ENCODE measurements at regions not wholly inside any gene's neighbourhood (a gene's known extent, or its start where the extent isn't known, plus 50 kb on each side); places are given as distances from the start of the nearest gene placed in this dataset.

DNA sequence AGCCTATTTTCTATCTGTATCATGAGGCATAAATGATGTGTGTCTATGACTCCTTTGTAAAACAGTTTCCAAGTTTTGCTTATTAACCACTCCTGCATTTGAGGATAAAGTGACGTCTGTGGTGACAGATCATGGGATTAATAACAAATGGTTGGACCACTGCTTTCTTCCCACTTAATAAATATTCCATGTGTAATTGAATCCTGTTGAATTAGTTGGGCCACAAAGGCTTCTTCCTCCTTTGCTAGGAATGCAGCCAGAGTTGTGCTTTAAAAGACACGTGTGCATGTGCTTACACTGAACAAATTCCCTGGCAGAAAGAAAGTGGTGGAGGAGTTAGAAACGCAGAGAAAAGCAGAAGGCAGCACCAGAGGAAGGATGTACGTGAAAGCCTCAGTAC lies 150.2 kb downstream of the ACTBL2 start:
- peak; percentile 69 for DNase-seq

DNA sequence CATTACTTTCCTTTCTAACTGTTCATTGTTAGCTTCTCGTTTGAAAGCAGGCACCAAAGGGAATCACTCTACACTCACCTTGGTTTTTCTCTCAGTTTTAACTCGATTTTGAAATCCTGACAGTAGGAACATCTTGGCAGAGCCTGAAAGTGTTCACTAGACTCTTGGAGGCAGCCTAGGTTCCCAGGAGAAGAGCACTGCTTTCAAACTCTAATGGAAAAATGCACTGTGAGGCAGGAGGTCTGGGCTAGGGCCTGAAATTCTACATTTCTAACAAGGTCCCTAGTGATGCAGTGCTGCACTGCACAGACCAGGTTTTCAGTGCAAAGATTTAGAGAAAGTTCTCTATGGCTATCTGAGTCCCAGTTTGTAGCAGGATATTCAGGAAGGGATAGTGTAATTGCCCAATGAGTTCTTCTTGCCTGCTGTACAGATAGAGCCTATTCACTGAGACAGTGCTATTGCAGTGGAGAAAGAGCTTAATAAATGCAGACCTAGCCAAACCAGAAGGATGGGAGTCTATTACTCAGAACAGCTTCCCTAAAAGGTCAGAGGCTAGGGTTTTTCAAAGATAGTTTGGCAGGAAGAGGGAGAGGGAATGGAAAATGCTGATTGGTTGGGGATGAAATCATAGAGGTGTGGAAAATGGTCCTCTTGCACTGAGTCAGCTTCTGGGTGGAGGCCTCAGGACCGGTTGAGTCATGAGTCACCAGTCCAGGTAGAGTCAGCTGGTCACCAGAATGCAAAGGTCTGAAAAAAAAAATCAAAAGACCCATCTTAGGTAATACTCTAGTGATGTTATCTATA lies 153.9 kb downstream of the GPBP1 start:
- DNase-seq: peak; percentile 27

DNA sequence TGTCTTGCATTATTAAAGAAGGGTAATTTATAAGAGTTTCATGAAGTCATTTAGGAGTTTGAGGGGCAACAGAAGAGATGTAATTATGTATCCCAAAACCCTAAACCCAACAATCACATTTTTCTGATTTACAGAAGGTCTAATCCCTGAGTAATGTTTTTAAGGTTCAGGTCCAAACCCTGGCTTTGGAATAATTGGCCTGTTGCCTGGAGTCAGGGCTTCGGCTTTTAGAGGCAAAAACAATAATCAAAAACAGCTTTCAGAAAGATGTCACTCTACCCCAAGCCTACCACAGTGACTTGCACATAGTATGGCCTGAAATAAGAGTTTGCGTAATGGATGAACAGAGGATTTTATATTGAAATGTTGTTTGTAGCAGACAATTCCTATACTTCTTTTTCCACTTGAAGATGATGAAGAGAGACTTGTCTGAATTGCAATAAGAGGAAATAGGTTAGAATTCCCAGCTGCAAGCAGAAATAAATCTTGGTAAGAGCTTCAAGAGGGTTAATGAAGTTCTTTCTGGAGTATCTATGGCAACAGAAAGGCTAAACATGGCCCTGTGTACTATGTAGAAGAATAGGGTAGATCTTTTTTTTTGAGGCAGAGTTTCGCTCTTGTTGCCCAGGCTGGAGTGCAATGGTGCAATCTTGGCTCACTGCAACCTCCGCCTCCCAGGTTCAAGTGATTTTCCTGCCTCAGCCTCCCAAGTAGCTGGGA lies 152.0 kb downstream of the GPBP1 start:
- DNase-seq: no peak

DNA sequence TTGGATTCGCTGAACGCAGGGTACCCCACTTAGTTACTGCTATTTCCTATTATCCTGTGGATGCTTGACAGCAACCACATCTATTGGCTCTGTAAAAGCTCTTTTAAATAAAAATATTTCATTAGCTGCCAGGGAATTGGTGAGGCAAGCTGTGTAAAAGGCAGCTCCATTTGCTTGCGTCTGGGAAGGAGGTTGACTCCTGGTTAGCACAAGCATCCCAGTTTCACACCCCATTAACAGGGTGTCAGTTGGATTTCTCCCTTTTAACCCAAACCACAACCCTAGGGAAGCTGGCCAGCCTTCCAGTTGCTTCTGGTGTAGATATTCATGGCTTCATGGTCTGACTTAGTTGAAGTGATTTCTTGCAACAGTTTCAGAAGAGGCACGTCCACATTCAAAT lies 151.0 kb downstream of the GPBP1 start:
- peak; percentile 63 for DNase-seq

DNA sequence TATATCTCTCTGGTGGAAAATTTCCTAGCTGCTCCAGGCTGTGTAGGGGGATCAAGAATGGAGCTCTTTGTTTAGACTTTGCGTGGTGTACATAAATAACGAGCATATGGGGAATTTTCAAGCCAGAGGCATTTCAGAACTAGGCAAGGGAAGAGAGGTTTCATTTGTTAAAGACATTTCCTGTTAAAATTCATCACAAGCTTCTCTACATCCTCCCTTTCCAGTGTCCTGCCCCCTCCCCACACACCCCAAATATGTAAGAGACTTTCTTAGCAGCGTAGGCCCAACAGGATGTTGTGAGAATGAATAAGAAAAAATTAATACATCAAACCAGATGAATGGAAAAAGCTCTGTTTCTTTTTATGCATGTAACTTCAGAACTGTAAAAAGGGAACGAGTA lies 150.3 kb downstream of the GPBP1 start:
- peak; percentile 51 for DNase-seq

DNA sequence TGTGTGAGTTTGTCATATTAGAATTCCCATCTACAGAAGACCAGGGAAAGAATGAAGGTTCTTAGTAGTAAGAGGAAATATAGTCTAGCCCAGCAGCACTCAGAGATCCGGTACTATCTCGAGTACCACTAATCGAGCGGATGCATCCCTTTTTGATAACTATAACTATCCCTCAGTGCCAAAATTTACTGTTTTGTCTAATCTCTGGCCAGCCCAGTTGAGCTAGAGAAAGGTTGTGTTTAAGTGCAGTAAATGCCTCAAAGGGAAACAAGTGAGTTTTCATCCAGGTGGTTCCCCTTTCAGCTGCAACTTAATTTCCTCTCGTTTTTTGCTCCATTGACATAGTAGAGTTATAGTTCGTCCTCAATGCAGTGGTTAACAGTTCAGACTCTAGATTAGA lies 146.7 kb downstream of the GPBP1 start:
- no peak for DNase-seq

DNA sequence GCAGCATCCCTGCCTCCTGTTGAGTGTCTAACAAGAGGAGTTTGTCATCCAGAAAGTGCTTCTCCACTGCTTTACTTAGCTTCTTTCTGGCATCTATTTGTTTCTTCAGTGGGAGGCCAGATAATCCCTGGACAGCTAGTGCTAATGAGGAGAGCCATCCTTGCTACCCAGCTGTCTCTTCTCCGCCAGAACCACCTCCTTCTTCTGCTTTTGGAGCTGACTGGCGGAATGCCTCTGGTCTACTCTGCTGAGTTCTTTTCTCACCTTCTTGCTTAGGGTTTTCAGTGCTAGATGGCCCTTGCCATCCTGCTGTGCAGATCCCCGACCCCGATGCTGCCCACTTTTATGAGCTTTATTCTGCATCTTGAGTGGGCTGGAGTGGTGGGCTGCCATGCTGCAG lies 145.8 kb downstream of the GPBP1 start:
- no peak for DNase-seq

DNA sequence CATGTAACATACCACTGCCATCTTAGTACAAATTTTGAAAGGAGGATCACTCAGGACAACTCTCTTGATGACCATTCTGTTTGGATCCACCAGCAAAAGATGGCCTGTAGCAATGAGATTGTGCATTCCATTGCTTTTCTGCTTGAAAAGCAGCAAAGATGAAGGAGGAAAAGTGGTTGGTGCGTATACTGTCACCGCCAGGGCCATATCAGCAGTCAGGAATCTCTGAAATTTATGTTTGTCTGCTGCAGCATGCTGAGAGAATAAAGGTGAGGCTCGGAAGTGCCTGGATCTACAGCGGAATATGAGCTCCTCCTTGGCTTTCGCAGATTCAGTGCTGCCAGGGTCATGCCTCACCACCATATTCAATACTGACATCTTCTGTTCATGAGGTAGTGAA lies 144.4 kb downstream of the GPBP1 start:
- DNase-seq: no peak

DNA sequence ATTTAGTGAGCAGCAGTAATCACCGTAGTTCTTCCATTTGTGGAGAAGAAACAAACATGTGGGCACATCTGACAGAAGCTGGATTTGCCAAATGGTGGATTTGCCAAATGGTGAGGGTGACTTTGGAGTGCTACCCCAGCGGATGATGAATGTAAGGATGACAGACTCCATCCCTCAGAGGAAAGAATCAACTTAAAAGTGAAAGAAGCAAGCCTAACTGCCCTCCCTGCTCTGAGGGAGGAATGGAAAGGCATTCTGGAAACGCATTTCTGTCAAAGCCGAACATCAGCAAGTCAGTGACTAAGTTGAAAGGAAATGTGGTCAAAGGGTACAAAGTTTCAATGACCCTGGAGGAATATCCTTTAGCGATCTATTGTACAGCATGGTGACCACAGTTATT lies 143.5 kb downstream of the GPBP1 start:
- no peak for DNase-seq

DNA sequence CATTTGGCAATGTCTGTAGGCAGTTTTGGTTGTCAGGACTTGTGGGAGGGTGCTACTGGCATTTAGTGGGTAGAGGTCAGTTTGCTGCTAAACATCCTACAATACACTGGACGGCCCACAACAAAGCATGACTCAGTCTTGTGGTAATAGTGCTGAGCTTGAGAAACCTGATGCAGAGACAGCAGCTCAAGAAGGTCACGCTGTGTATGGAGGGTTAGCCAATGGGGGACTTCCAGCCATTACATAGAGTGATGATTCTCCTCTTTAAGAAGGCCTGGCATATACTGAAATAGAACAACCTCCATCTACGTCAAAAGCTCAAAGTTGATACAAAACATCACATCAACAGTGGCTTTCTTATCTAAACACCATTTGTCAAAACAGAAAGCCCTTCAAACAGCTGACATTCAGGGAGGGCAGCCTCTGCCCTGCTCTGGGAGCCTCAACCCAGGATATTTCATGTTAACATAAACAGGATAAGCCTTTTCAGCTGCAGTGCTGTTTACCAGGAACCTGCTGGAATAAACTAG lies 143.0 kb downstream of the GPBP1 start:
- no peak for DNase-seq

DNA sequence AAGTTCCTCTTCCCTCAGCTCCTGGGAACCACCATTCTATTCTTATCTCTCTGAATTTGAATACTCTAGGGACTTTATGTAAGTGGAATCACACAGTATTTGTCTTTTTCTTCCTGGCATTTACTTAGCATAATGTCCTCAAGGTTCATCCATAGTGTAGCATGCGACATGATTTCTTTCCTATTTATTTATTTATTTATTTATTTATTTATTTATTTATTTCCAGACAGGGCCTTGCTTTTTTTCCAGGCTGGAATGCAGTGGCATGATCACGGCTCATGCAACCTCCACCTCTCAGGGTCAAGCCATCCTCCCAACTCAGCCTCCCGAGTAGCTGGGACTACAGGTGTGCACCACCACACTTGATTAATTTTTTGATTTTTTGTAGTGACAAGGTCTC lies 142.1 kb downstream of the GPBP1 start:
- no peak for DNase-seq

All from right hindlimb (tissue), 1 donor.